ENCODE measurements at regions not wholly inside any gene's neighbourhood (a gene's known extent, or its start where the extent isn't known, plus 50 kb on each side); places are given as distances from the start of the nearest gene placed in this dataset.

DNA sequence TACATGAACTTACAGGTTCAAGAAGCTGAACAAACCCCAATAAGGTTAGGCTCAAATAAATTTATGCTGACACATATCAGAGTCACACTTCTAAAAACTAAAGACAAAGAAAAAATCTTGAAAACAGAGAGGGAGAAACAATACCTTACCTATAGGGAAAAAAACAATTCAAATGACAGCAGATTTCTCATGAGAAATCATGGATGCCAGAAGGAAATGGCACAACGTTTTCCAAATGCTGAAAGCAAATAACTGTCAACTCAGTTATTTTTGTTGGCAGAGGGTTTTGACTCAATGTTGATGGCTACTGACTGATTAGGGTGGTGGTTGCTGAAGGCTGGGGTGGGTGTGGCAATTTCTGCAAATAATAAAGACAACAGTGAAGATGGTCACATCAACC, 239.4 kb downstream of the ARHGAP12 start (continued):
- no peak for TF ChIP-seq CUX1 (CRISPR knock-in tag; IDR thresholded peaks at IDR 0.05)
- TF ChIP-seq BCOR (IDR thresholded peaks at IDR 0.05): no peak
- peak; percentile 27; the same call in 1 of the 2 replicates for TF ChIP-seq C11orf30 (IDR thresholded peaks at IDR 0.05; ENCODE audit: low read depth)
- TF ChIP-seq YBX1 (IDR thresholded peaks at IDR 0.05): no peak
- no peak for TF ChIP-seq SMC3 (conservative IDR thresholded peaks at IDR 0.05; ENCODE audit: insufficient read depth, low read depth, low read length)
- TF ChIP-seq, protein P1, sequence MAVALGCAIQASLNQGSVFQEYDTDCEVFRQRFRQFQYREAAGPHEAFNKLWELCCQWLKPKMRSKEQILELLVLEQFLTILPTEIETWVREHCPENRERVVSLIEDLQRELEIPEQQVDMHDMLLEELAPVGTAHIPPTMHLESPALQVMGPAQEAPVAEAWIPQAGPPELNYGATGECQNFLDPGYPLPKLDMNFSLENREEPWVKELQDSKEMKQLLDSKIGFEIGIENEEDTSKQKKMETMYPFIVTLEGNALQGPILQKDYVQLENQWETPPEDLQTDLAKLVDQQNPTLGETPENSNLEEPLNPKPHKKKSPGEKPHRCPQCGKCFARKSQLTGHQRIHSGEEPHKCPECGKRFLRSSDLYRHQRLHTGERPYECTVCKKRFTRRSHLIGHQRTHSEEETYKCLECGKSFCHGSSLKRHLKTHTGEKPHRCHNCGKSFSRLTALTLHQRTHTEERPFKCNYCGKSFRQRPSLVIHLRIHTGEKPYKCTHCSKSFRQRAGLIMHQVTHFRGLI (CRISPR knock-in tag; IDR thresholded peaks at IDR 0.05): no peak
- peak in 1 of 2 experiments; percentile 34; a peak in 1 of 3 replicates for TF ChIP-seq CBX3 (IDR thresholded peaks at IDR 0.05; ENCODE audit: borderline replicate concordance in 1 of 2, low read length in 2 of 2)
- no peak for TF ChIP-seq JUNB (CRISPR knock-in tag; conservative IDR thresholded peaks at IDR 0.05)
- 0 out of 2 replicates have a peak, but pooled peaks have one; percentile 17 for TF ChIP-seq CBX5 (IDR thresholded peaks at IDR 0.05; ENCODE audit: borderline replicate concordance, low read depth)
- TF ChIP-seq ATF7 (IDR thresholded peaks at IDR 0.05): no peak
- no peak for TF ChIP-seq MCM7 (IDR thresholded peaks at IDR 0.05)
- TF ChIP-seq MAFG (tag; conservative IDR thresholded peaks at IDR 0.05): 0 out of 2 replicates have a peak, but pooled peaks have one; percentile 22
- TF ChIP-seq CSDE1 (IDR thresholded peaks at IDR 0.05): no peak
- TF ChIP-seq, protein P2, sequence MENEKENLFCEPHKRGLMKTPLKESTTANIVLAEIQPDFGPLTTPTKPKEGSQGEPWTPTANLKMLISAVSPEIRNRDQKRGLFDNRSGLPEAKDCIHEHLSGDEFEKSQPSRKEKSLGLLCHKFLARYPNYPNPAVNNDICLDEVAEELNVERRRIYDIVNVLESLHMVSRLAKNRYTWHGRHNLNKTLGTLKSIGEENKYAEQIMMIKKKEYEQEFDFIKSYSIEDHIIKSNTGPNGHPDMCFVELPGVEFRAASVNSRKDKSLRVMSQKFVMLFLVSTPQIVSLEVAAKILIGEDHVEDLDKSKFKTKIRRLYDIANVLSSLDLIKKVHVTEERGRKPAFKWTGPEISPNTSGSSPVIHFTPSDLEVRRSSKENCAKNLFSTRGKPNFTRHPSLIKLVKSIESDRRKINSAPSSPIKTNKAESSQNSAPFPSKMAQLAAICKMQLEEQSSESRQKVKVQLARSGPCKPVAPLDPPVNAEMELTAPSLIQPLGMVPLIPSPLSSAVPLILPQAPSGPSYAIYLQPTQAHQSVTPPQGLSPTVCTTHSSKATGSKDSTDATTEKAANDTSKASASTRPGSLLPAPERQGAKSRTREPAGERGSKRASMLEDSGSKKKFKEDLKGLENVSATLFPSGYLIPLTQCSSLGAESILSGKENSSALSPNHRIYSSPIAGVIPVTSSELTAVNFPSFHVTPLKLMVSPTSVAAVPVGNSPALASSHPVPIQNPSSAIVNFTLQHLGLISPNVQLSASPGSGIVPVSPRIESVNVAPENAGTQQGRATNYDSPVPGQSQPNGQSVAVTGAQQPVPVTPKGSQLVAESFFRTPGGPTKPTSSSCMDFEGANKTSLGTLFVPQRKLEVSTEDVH (IDR thresholded peaks at IDR 0.05; ENCODE audit: low read depth, partially characterized antibody): no peak
- TF ChIP-seq, protein P3, sequence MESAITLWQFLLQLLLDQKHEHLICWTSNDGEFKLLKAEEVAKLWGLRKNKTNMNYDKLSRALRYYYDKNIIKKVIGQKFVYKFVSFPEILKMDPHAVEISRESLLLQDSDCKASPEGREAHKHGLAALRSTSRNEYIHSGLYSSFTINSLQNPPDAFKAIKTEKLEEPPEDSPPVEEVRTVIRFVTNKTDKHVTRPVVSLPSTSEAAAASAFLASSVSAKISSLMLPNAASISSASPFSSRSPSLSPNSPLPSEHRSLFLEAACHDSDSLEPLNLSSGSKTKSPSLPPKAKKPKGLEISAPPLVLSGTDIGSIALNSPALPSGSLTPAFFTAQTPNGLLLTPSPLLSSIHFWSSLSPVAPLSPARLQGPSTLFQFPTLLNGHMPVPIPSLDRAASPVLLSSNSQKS (CRISPR knock-in tag; IDR thresholded peaks at IDR 0.05): no peak
- TF ChIP-seq CBX2 (IDR thresholded peaks at IDR 0.05; ENCODE audit: insufficient read depth, low read length, poor library complexity, severe bottlenecking): no peak
- TF ChIP-seq ZNF668 (CRISPR knock-in tag; IDR thresholded peaks at IDR 0.05): no peak
- TF ChIP-seq ARID1B (IDR thresholded peaks at IDR 0.05): no peak
- no peak for TF ChIP-seq ZKSCAN1 (IDR thresholded peaks at IDR 0.05; ENCODE audit: low read depth, low read length)
- TF ChIP-seq PHTF2 (CRISPR knock-in tag; IDR thresholded peaks at IDR 0.05): no peak
